ENCODE measurements at regions not wholly inside any gene's neighbourhood (a gene's known extent, or its start where the extent isn't known, plus 50 kb on each side); places are given as distances from the start of the nearest gene placed in this dataset.
"Not testable (repeated sequence)": the region's sequence is repeated elsewhere in the genome, so short reads cannot be mapped to it uniquely, and the experiment has no call there.

DNA sequence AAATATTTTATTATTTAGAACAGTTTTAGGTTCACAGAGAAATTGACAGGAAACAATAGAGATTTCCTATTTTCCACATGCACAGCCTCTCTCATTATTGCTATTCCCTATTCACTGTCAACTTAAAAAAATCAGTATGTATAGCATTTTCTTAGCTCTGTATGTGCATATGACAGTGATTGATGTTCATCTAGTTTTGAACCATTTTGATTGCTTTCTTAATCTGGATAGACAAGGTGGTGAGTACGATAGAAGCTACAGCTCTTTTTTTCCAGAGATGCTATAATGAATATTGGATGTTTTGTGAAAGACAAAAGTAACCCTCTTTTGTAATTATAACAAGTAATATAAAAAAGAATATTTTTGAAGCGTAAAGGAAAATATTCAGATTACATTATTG, 201.2 kb upstream of the ARRDC3 start:
- Histone ChIP-seq H3K27me3 (no peaks in the 10 kb centered on the region), H3K4me1 (no peaks in the 10 kb centered on the region), H3K9me3 (no peaks in the 10 kb centered on the region), H3K36me3 (no peaks in the 10 kb centered on the region), H3K27ac (no peak overlapping the region), H3K4me3 (no peak overlapping the region)
- TF ChIP-seq, protein P1, sequence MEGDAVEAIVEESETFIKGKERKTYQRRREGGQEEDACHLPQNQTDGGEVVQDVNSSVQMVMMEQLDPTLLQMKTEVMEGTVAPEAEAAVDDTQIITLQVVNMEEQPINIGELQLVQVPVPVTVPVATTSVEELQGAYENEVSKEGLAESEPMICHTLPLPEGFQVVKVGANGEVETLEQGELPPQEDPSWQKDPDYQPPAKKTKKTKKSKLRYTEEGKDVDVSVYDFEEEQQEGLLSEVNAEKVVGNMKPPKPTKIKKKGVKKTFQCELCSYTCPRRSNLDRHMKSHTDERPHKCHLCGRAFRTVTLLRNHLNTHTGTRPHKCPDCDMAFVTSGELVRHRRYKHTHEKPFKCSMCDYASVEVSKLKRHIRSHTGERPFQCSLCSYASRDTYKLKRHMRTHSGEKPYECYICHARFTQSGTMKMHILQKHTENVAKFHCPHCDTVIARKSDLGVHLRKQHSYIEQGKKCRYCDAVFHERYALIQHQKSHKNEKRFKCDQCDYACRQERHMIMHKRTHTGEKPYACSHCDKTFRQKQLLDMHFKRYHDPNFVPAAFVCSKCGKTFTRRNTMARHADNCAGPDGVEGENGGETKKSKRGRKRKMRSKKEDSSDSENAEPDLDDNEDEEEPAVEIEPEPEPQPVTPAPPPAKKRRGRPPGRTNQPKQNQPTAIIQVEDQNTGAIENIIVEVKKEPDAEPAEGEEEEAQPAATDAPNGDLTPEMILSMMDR (IDR thresholded peaks at IDR 0.05) = no peak
- intact Hi-C loops (cut with DNase I; ENCODE audit: low total_unique reads) = no loop called here
- no peak for DNase-seq

DNA sequence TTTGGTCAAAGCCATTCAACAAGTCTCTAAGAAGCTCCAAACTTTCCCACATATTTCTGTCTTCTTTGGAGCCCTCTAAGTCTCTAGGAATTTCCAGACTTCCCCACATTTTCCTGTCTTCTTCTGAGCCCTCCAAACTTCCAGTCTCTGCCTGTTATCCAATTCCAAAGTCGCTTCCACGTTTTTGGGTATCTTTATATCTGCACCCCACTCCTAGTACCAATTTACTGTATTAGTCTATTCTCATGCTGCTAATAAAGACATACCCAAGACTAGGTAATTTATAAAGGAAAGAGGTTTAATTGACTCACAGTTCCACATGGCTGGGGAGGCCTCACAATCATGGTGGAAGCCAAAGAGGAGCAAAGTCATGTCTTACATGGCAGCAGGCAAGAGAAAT, 182.9 kb upstream of the ARRDC3 start:
- H3K27ac ChIP-seq; H3K36me3 ChIP-seq; DNase-seq; H3K4me3 ChIP-seq; H3K27me3 ChIP-seq; intact Hi-C loops (cut with DNase I; ENCODE audit: low total_unique reads): not testable (repeated sequence)
- Histone ChIP-seq H3K9me3 (peaks cover 0 to 37% (median 26%) of the 10 kb centered on the region in 3 donors), H3K4me1 (peaks cover 0 to 10% (median 0%) of the 10 kb centered on the region in 4 donors)

DNA sequence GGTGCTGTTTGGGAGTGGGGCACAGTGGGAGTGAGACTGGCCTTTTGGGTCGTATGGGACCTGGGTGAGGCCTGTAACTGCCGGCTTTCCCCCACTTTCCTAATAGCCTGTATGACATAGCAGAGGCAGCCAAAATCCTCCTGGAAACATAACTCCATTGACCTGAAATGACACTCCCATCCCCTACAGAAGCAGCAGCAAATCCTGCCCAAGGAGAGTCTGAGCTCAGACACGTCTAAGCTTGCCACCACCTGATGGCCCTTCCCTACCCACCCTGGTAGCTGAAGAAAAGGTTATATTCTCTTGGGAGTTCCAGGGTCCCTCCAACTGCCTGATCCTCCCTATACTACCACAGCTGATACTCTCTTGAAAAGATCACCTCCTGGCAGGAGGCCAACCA, 179.8 kb upstream of the ARRDC3 start:
- TF ChIP-seq, protein P1 (IDR thresholded peaks at IDR 0.05) = no peak
- H3K4me1 ChIP-seq = peaks cover 0 to 10% (median 0%) of the 10 kb centered on the region in 4 donors
- no peaks in the 10 kb centered on the region for H3K27me3 ChIP-seq
- intact Hi-C loops (cut with DNase I; ENCODE audit: low total_unique reads) = no loop called here
- H3K9me3 ChIP-seq = peaks cover 0 to 44% (median 26%) of the 10 kb centered on the region in 3 donors
- DNase-seq = no peak
- H3K36me3 ChIP-seq = no peaks in the 10 kb centered on the region
- H3K4me3 ChIP-seq = no peak overlapping the region
- H3K27ac ChIP-seq = no peak overlapping the region

DNA sequence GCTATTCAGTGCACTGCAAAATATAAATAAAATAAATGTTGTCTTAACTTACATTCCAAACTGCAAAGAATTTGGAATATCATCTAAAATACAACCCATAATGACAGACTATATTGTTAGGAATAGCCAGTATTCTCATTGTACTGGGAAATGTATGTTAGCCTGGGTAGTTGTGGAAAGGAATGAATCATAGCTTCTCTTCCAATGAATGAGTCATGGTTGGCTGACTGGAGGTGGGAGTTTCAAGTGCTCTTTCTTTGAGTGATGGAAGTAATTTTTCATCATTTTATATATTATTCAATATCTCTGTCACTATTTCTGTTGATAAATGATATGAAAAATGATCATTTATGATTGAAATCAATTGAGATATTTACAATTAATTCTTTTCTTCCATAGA, 158.6 kb upstream of the ARRDC3 start:
- peaks cover 0 to 6% (median 3%) of the 10 kb centered on the region in 3 donors for H3K9me3 ChIP-seq
- no peaks in the 10 kb centered on the region for H3K27me3 ChIP-seq
- H3K4me1 ChIP-seq = no peaks in the 10 kb centered on the region
- no peak overlapping the region for H3K4me3 ChIP-seq
- TF ChIP-seq, protein P1 (IDR thresholded peaks at IDR 0.05) = no peak
- no peak overlapping the region for H3K27ac ChIP-seq
- no peak for DNase-seq
- intact Hi-C loops (cut with DNase I; ENCODE audit: low total_unique reads) = no loop called here
- no peaks in the 10 kb centered on the region for H3K36me3 ChIP-seq

DNA sequence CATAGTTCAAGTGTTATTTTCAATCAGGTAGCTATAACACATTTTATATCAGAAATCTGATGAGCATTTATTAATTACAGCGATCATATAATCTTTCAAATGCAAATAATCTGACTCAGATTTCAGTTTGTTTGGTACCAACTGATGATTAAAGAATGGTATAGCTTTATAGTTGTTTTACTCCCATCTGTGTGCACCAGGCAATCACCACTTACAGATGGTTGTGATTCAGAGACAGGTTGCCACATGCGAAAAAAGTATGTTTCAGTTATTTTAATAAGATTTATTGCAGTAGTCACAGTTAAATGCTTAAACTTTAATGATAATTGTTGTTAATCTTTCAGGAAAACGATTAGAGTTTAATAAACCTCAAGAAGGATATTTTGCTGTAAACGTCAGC, 155.1 kb upstream of the ARRDC3 start:
- intact Hi-C loops (cut with DNase I; ENCODE audit: low total_unique reads) = no loop called here
- TF ChIP-seq, protein P1 (IDR thresholded peaks at IDR 0.05) = no peak

DNA sequence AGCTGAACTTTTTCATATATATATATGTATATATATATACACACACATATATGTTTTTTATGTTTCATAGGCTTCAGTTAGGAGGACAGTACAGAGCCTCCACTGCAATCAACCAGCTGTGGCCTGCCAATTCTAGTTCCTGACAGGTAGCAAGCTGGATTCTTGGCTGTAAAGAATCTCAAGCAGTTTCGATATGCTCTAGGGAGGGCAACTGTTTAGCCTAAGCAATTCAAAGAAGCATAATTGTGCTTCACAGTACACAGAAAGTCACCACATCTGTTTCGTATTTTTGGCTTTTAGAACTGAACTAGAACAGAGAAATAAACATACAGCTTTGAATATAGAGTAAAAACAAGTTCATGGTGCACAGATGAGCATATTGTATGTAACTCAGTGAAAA, 152.4 kb upstream of the ARRDC3 start:
- H3K36me3 ChIP-seq = no peaks in the 10 kb centered on the region
- H3K4me3 ChIP-seq = no peak overlapping the region
- H3K4me1 ChIP-seq = peaks cover 0 to 6% (median 0%) of the 10 kb centered on the region in 4 donors
- DNase-seq = no peak
- intact Hi-C loops (cut with DNase I; ENCODE audit: low total_unique reads) = no loop called here
- TF ChIP-seq, protein P1 (IDR thresholded peaks at IDR 0.05) = no peak
- no peaks in the 10 kb centered on the region for H3K27me3 ChIP-seq
- no peak overlapping the region for H3K27ac ChIP-seq
- H3K9me3 ChIP-seq = no peaks in the 10 kb centered on the region

More for the DNA sequence above, 155.1 kb upstream of the ARRDC3 start:
- Histone ChIP-seq H3K9me3 (no peaks in the 10 kb centered on the region), H3K4me1 (no peaks in the 10 kb centered on the region), H3K27ac (no peak overlapping the region), H3K36me3 (no peaks in the 10 kb centered on the region), H3K27me3 (no peaks in the 10 kb centered on the region), H3K4me3 (no peak overlapping the region)
- DNase-seq = no peak

All from tibial artery (tissue), 4 donors.